Endodermal cell (in vitro differentiated cells): ENCODE measurements at regions not wholly inside any gene's neighbourhood (a gene's known extent, or its start where the extent isn't known, plus 50 kb on each side); places are given as distances from the start of the nearest gene placed in this dataset.

ENCODE experiments used
- DNase-seq: peaks from one replicate; pipeline ENCODE4 v3.0.0-alpha.2; 2017
- H3K27ac ChIP-seq: 2 replicates; pipeline ENCODE4 v1.5.1; 2013; ENCODE audit warnings: mild to moderate bottlenecking, low read depth, low read length, moderate library complexity
- H3K27me3 ChIP-seq: 2 replicates; pipeline ENCODE4 v1.6.1; 2013; ENCODE audit warnings: mild to moderate bottlenecking, low read length, moderate library complexity; ENCODE audit not compliant: insufficient read depth, control insufficient read depth, poor library complexity, severe bottlenecking
- H3K36me3 ChIP-seq: 2 replicates; pipeline ENCODE4 v1.7.0; 2013; ENCODE audit warnings: mild to moderate bottlenecking, low read length, moderate library complexity; ENCODE audit not compliant: control insufficient read depth, insufficient read depth
- H3K4me1 ChIP-seq: one replicate; pipeline ENCODE4 v1.7.0; 2013; ENCODE audit warnings: low read length; ENCODE audit not compliant: control insufficient read depth, insufficient read depth
- H3K4me3 ChIP-seq: 2 replicates; pipeline ENCODE4 v1.5.1; 2013; ENCODE audit warnings: mild to moderate bottlenecking, low read length, moderate library complexity
- H3K9ac ChIP-seq: 2 replicates; pipeline ENCODE4 v1.6.1; 2013; ENCODE audit warnings: mild to moderate bottlenecking, low read length, moderate library complexity; ENCODE audit not compliant: poor library complexity, severe bottlenecking; ENCODE audit errors: extremely low read depth
- H3K9me3 ChIP-seq: 2 replicates; pipeline ENCODE4 v1.6.1; 2013; ENCODE audit warnings: mild to moderate bottlenecking, low read length, moderate library complexity; ENCODE audit not compliant: control insufficient read depth
- H3K27ac Mint-ChIP-seq: 2 replicates; pipeline ENCODE4 v1.8.0; 2020; ENCODE audit warnings: mixed read lengths
- H3K27me3 Mint-ChIP-seq: 2 replicates; pipeline ENCODE4 v1.8.0; 2021; ENCODE audit warnings: mild to moderate bottlenecking, mixed read lengths; ENCODE audit not compliant: insufficient read depth
- H3K36me3 Mint-ChIP-seq: 2 replicates; pipeline ENCODE4 v1.8.0; 2020; ENCODE audit warnings: low read depth, mixed read lengths
- H3K4me1 Mint-ChIP-seq: 2 replicates; pipeline ENCODE4 v1.8.0; 2020; ENCODE audit warnings: mixed read lengths
- H3K4me3 Mint-ChIP-seq: 2 replicates; pipeline ENCODE4 v1.8.0; 2020; ENCODE audit warnings: mild to moderate bottlenecking, moderate library complexity, mixed read lengths
- H3K9me3 Mint-ChIP-seq: 2 replicates; pipeline ENCODE4 v1.8.0; 2020; ENCODE audit warnings: mild to moderate bottlenecking, mixed read lengths
- CTCF ChIP-seq: fragments of 200-600 bp; sonication (generic); conservative IDR thresholded peaks from 2 replicates; pipeline ENCODE4 v1.5.0; 2021; ENCODE audit warnings: antibody characterized with exemption, mild to moderate bottlenecking
- WGBS, 2 experiments: methylation state at CpG; one replicate each; pipeline versions ENCODE4 v1.1.5 to v1.1.7; 2013; ENCODE audit warnings: missing lambda C conversion rate in 2 of 2, mixed read lengths in 1 of 2; ENCODE audit not compliant: insufficient coverage in 1 of 2, insufficient read length in 1 of 2; 5-methylcytosine and 5-hydroxymethylcytosine counted together

DNA sequence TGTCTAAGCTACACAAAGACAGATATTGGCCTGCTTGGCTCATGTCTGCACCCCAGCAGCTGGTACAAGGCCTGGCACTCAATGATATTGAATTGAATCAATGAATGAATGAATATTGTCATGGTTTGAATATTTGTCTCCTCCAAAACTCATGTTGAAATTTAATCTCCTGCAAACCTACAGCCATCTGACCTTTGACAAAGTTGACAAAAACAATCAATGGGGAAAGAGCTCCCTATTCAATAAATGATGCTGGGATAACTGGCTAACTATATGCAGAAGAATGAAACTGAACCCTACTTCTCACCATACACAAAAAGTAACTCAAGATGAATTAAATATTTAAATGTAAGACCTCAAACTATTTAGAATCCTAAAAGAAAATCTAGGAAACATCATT lies 144.7 kb downstream of the CYP26A1 start:
- Histone ChIP-seq H3K36me3 (no peaks in the 10 kb centered on the region), H3K9me3 (peaks cover 8% of the 10 kb centered on the region), H3K4me1 (no peaks in the 10 kb centered on the region), H3K27me3 (no peaks in the 10 kb centered on the region), H3K4me3 (no peak overlapping the region), H3K9ac (no peak overlapping the region), H3K27ac (no peak overlapping the region)
- no peaks in the 10 kb centered on the region for H3K27me3 Mint-ChIP-seq
- peaks cover 9% of the 10 kb centered on the region for H3K36me3 Mint-ChIP-seq
- H3K4me1 Mint-ChIP-seq: peaks cover 21% of the 10 kb centered on the region
- DNase-seq: no peak
- no peak overlapping the region for H3K4me3 Mint-ChIP-seq
- peaks cover 9% of the 10 kb centered on the region for H3K9me3 Mint-ChIP-seq
- no peak for TF ChIP-seq CTCF
- H3K27ac Mint-ChIP-seq: no peak overlapping the region

GRCh38 chr10:93219347-93219746 lies 145.7 kb downstream of the CYP26A1 start:
- no peak overlapping the region for H3K9ac ChIP-seq
- 100% methylated on average over 1 of the region's 1 CpG; no CpG with 5 or more reads in 1 of the 2 experiments for WGBS, 2 experiments
- H3K27ac ChIP-seq: no peak overlapping the region
- no peaks in the 10 kb centered on the region for H3K4me1 ChIP-seq
- Mint-ChIP-seq H3K27me3 (no peaks in the 10 kb centered on the region), H3K27ac (no peak overlapping the region), H3K36me3 (peaks cover 11% of the 10 kb centered on the region), H3K4me1 (peaks cover 25% of the 10 kb centered on the region), H3K4me3 (no peak overlapping the region), H3K9me3 (peaks cover 16% of the 10 kb centered on the region)
- no peaks in the 10 kb centered on the region for H3K36me3 ChIP-seq
- no peak for TF ChIP-seq CTCF
- H3K27me3 ChIP-seq: no peaks in the 10 kb centered on the region
- peaks cover 10% of the 10 kb centered on the region for H3K9me3 ChIP-seq
- no peak overlapping the region for H3K4me3 ChIP-seq
- no peak for DNase-seq

DNA sequence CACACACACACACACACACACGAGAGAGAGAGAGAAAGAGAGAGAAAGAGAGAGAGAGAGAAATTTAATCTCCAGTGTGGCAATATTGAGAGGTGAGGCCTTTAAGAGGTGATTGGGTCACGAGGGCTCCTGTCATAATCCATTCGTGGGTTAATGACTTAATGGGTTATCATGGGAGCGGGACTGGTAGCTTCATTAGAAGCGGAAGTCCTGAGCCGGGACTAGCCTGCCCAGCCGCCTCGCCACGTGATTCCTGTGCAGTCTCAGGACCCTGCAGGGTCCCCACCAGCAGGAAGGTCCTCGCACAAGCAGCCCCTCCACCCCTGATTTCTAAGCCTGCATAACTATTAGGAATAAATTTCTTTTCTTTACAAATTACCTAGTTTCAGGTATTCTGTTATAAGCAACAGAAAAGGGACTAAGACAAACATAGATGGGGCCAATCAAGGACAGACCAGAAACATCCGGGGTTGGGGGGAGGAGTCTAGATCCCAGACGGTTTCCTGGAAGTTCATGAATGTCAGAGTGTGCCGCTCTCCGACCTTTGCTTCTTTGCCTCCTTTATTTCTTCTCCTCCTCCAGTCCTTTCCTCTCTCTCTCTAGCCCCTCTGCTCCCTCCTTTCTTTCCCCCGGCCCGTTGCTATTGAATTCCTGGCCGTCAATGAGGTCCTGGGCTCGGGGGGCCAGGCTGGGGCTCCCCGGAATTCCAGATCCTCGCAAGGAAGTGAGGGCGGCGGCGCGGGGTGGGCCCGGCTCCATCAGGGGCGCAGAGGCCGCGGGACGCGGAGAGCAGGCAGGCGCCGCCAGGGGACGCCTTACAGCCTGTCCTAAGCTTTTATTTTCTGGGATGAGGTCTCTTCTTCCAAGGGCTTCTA lies 146.8 kb downstream of the CYP26A1 start:
- H3K36me3 ChIP-seq: no peaks in the 10 kb centered on the region
- peaks cover 11% of the 10 kb centered on the region for H3K36me3 Mint-ChIP-seq
- H3K4me1 ChIP-seq: no peaks in the 10 kb centered on the region
- no peak overlapping the region for H3K9ac ChIP-seq
- DNase-seq: peak; percentile 72
- H3K9me3 Mint-ChIP-seq: peaks cover 16% of the 10 kb centered on the region
- H3K4me3 Mint-ChIP-seq: no peak overlapping the region
- H3K27ac ChIP-seq: no peak overlapping the region
- 93 to 94% methylated on average over 19 to 33 of the region's 33 CpGs for WGBS, 2 experiments
- no peaks in the 10 kb centered on the region for H3K27me3 ChIP-seq
- peaks cover 29% of the 10 kb centered on the region for H3K4me1 Mint-ChIP-seq
- TF ChIP-seq CTCF: peak; percentile 61
- H3K4me3 ChIP-seq: no peak overlapping the region
- no peaks in the 10 kb centered on the region for H3K27me3 Mint-ChIP-seq
- H3K27ac Mint-ChIP-seq: peak overlapping the region; percentile 35
- peaks cover 10% of the 10 kb centered on the region for H3K9me3 ChIP-seq
